Caco-2 (cell line): ENCODE measurements at regions not wholly inside any gene's neighbourhood (a gene's known extent, or its start where the extent isn't known, plus 50 kb on each side); places are given as distances from the start of the nearest gene placed in this dataset.
"Not testable (repeated sequence)": the region's sequence is repeated elsewhere in the genome, so short reads cannot be mapped to it uniquely, and the experiment has no call there.

Source experiments
- BruUV-seq: library from RNA; stranded (reverse); fragments of 400-500 nt; replicated peaks from 2 replicates; lab custom pipeline; 2021; lab: Mats Ljungman, UMichigan
- CTCF ChIA-PET: fragments of 300-600 bp; sonication (Branson Sonifier 250); formaldehyde crosslinking; loops from one replicate; lab custom pipeline; 2022; ENCODE audit warnings: antibody characterized with exemption; lab: Charles Lee
- POLR2A ChIA-PET: fragments of 300-600 bp; sonication (Branson Sonifier 250); formaldehyde crosslinking; loops from one replicate; lab custom pipeline; 2022; ENCODE audit warnings: antibody characterized with exemption; lab: Charles Lee
- DNase-seq, 2 experiments: peaks; one replicate each; pipeline versions ENCODE4 v3.0.0 to v3.0.0-alpha.2; 2020 to 2022
- H3K27me3 ChIP-seq: replicated peaks from 2 replicates; pipeline ENCODE4 v1.6.0; 2011; ENCODE audit warnings: low read length; ENCODE audit not compliant: control insufficient read depth, insufficient read depth
- H3K36me3 ChIP-seq: 2 replicates; pipeline ENCODE4 v1.5.1; 2011; ENCODE audit warnings: low read length; ENCODE audit not compliant: control insufficient read depth, insufficient read depth
- H3K4me1 ChIP-seq: fragments of 250-450 bp; sonication (Bioruptor Pico); 2 replicates; pipeline ENCODE4 v1.5.1; 2020; ENCODE audit warnings: mild to moderate bottlenecking
- H3K4me3 ChIP-seq: 2 replicates; pipeline ENCODE4 v1.5.1; 2011; ENCODE audit warnings: low read depth, mild to moderate bottlenecking, control low read depth, low read length
- H3K9me3 ChIP-seq: fragments of 250-450 bp; sonication (Bioruptor Pico); 2 replicates; pipeline ENCODE4 v1.5.1; 2020; ENCODE audit warnings: mild to moderate bottlenecking, moderate library complexity
- H3K27ac Mint-ChIP-seq: one replicate; pipeline ENCODE4 v1.8.0; 2022; ENCODE audit warnings: mixed read lengths; ENCODE audit not compliant: unreplicated experiment
- H3K27me3 Mint-ChIP-seq: one replicate; pipeline ENCODE4 v1.8.0; 2022; ENCODE audit warnings: mixed read lengths; ENCODE audit not compliant: insufficient read depth, unreplicated experiment
- H3K36me3 Mint-ChIP-seq: one replicate; pipeline ENCODE4 v1.8.0; 2022; ENCODE audit warnings: mild to moderate bottlenecking, mixed read lengths; ENCODE audit not compliant: insufficient read depth, unreplicated experiment
- H3K4me1 Mint-ChIP-seq: one replicate; pipeline ENCODE4 v1.8.0; 2022; ENCODE audit warnings: low read depth, mixed read lengths; ENCODE audit not compliant: unreplicated experiment
- H3K4me3 Mint-ChIP-seq: one replicate; pipeline ENCODE4 v1.8.0; 2022; ENCODE audit warnings: mild to moderate bottlenecking, moderate library complexity, mixed read lengths; ENCODE audit not compliant: unreplicated experiment
- H3K9me3 Mint-ChIP-seq: one replicate; pipeline ENCODE4 v1.8.0; 2022; ENCODE audit warnings: mixed read lengths; ENCODE audit not compliant: unreplicated experiment
- intact Hi-C: fragments of 100-400 bp; cut with micrococcal nuclease; formaldehyde crosslinking; loops from one replicate; pipeline ENCODE4 v1.10.0; 2022; ENCODE audit not compliant: unreplicated experiment
- TF ChIP-seq, protein P1 (sequence below), 2 experiments: fragments of 200-600 bp in 1 of 2; IDR thresholded peaks; 1 replicate in 1 of 2; 2 replicates in 1 of 2; pipeline versions ENCODE4 v1.5.1 to v1.8.0; 2011 to 2022; ENCODE audit warnings: antibody characterized with exemption in 1 of 2, control low read depth in 1 of 2, inconsistent platforms in 1 of 2, low read depth in 1 of 2, low read length in 1 of 2, mild to moderate bottlenecking in 1 of 2, moderate library complexity in 1 of 2; ENCODE audit not compliant: insufficient read depth in 1 of 2, severe bottlenecking in 1 of 2, unreplicated experiment in 1 of 2

DNA sequence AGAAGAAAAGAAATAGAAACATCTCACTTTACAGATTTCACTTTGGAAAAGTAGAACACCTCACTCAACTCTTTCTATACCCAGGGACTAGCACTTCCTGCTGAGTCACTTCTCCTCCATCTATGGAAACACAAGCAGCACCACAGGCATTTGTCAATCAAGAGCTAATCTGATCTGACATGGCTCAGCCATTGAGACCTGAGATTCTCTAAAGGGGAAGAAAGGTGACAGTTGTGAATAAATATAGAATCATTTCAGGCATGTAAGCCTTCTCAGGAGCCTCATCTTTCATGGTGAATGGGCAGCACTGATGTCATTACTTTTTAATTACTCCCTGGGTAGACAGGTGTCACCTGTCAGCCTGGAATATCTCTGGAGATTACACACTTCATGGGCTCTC is 559.8 kb downstream of the HINT1 start:
- DNase-seq = no peak
- Histone ChIP-seq H3K36me3 (no peaks in the 10 kb centered on the region), H3K27me3 (no peaks in the 10 kb centered on the region), H3K4me3 (no peak overlapping the region), H3K9me3 (no peaks in the 10 kb centered on the region), H3K4me1 (no peaks in the 10 kb centered on the region)
- Mint-ChIP-seq H3K27me3 (no peaks in the 10 kb centered on the region), H3K36me3 (no peaks in the 10 kb centered on the region), H3K4me1 (no peaks in the 10 kb centered on the region), H3K27ac (no peak overlapping the region), H3K4me3 (no peak overlapping the region), H3K9me3 (no peaks in the 10 kb centered on the region)
- no TSS peak for BruUV-seq
- CTCF ChIA-PET = no interaction called here
- POLR2A ChIA-PET = no interaction called here
- TF ChIP-seq, protein P1, sequence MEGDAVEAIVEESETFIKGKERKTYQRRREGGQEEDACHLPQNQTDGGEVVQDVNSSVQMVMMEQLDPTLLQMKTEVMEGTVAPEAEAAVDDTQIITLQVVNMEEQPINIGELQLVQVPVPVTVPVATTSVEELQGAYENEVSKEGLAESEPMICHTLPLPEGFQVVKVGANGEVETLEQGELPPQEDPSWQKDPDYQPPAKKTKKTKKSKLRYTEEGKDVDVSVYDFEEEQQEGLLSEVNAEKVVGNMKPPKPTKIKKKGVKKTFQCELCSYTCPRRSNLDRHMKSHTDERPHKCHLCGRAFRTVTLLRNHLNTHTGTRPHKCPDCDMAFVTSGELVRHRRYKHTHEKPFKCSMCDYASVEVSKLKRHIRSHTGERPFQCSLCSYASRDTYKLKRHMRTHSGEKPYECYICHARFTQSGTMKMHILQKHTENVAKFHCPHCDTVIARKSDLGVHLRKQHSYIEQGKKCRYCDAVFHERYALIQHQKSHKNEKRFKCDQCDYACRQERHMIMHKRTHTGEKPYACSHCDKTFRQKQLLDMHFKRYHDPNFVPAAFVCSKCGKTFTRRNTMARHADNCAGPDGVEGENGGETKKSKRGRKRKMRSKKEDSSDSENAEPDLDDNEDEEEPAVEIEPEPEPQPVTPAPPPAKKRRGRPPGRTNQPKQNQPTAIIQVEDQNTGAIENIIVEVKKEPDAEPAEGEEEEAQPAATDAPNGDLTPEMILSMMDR (IDR thresholded peaks at IDR 0.05; ENCODE audit: insufficient read depth in 1 of 2, low read depth in 1 of 2, low read length in 1 of 2, severe bottlenecking in 1 of 2, unreplicated experiment in 1 of 2) = no peak
- intact Hi-C loops = no loop called here

DNA sequence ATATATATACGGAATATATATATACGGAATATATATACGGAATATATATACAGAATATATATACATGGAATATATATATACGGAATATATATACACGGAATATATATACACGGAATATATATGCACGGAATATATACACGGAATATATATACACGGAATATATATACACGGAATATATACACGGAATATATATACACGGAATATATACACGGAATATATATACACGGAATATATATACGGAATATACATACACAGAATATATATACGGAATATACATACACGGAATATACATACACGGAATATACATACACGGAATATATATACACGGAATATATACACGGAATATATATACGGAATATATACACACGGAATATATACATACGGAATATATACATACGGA is 568.4 kb downstream of the HINT1 start:
- H3K4me1 ChIP-seq, CTCF ChIA-PET, intact Hi-C loops, H3K4me3 ChIP-seq, H3K4me1 Mint-ChIP-seq, BruUV-seq, H3K36me3 ChIP-seq, H3K27me3 Mint-ChIP-seq, H3K27ac Mint-ChIP-seq, H3K9me3 ChIP-seq, H3K36me3 Mint-ChIP-seq, POLR2A ChIA-PET, H3K27me3 ChIP-seq, DNase-seq, H3K4me3 Mint-ChIP-seq: not testable (repeated sequence)
- peaks cover 14% of the 10 kb centered on the region for H3K9me3 Mint-ChIP-seq

DNA sequence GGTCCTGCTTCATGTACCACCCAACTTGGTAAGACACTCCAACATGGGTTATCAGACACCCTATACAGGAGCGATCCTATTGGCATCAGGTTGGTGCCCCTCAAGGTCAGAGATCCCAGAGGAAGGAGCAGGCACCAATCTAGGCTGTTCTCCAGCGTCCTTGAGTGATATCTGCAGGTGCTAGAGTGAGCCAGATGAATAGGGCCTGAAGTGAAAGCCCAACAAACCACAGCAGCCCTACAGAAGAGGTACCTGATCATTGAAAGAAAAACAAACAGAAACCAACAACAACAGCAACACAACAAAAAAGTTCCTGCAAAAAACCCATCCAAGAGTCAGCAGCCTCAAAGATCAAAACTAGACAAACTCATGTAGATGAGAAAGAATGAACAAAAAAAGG is 584.8 kb downstream of the HINT1 start:
- H3K36me3 Mint-ChIP-seq = no peaks in the 10 kb centered on the region

More for the DNA sequence above, 584.8 kb downstream of the HINT1 start:
- Histone ChIP-seq H3K4me3 (no peak overlapping the region), H3K36me3 (no peaks in the 10 kb centered on the region), H3K4me1 (no peaks in the 10 kb centered on the region), H3K27me3 (no peaks in the 10 kb centered on the region), H3K9me3 (no peaks in the 10 kb centered on the region)
- no TSS peak for BruUV-seq
- Mint-ChIP-seq H3K27ac (no peak overlapping the region), H3K4me1 (no peaks in the 10 kb centered on the region), H3K27me3 (no peaks in the 10 kb centered on the region), H3K4me3 (no peak overlapping the region), H3K9me3 (no peaks in the 10 kb centered on the region)
- TF ChIP-seq, protein P1 (IDR thresholded peaks at IDR 0.05; ENCODE audit: insufficient read depth in 1 of 2, low read depth in 1 of 2, low read length in 1 of 2, severe bottlenecking in 1 of 2, unreplicated experiment in 1 of 2) = no peak
- ChIA-PET POLR2A (no interaction called here), CTCF (no interaction called here)
- no peak for DNase-seq
- intact Hi-C loops = no loop called here
